ENCODE measurements at regions not wholly inside any gene's neighbourhood (a gene's known extent, or its start where the extent isn't known, plus 50 kb on each side); places are given as distances from the start of the nearest gene placed in this dataset.

GRCh38 chr5:126065061-126065460, 358.1 kb upstream of the GRAMD2B start:
- TF ChIP-seq EP300 (IDR thresholded peaks at IDR 0.05), result no peak
- no peak for TF ChIP-seq CTCF (IDR thresholded peaks at IDR 0.05)
- no peak for TF ChIP-seq POLR2A (IDR thresholded peaks at IDR 0.05; ENCODE audit: low read depth)

Data from esophagus muscularis mucosa (tissue), 4 donors.